Loucy (cell line): ENCODE measurements at regions not wholly inside any gene's neighbourhood (a gene's known extent, or its start where the extent isn't known, plus 50 kb on each side); places are given as distances from the start of the nearest gene placed in this dataset.

ENCODE experiments used
- H2AFZ ChIP-seq: fragments of 200-600 bp; sonication (generic); 2 replicates; pipeline ENCODE4 v1.6.0; 2016; ENCODE audit warnings: antibody characterized with exemption, mild to moderate bottlenecking, low read length, moderate library complexity
- H3F3A ChIP-seq: fragments of 200-600 bp; 2 replicates; pipeline ENCODE4 v1.6.0; 2016; ENCODE audit warnings: antibody characterized with exemption, low read depth, mild to moderate bottlenecking
- H3K27me3 ChIP-seq: fragments of 200-600 bp; sonication (generic); 2 replicates; pipeline ENCODE4 v1.6.1; 2014; ENCODE audit warnings: low read length, mild to moderate bottlenecking; ENCODE audit not compliant: insufficient read depth, poor library complexity, severe bottlenecking
- H3K36me3 ChIP-seq: fragments of 200-600 bp; sonication (generic); 2 replicates; pipeline ENCODE4 v1.6.1; 2016; ENCODE audit warnings: low read length; ENCODE audit not compliant: insufficient read depth
- H3K4me1 ChIP-seq: fragments of 200-600 bp; sonication (generic); 2 replicates; pipeline ENCODE4 v1.5.1; 2014; ENCODE audit warnings: low read length, mild to moderate bottlenecking; ENCODE audit not compliant: insufficient read depth, poor library complexity, severe bottlenecking
- H3K4me2 ChIP-seq: fragments of 200-600 bp; sonication (generic); 2 replicates; pipeline ENCODE4 v1.6.0; 2014; ENCODE audit warnings: antibody characterized with exemption, low read length, low read depth, mild to moderate bottlenecking; ENCODE audit not compliant: poor library complexity, severe bottlenecking
- H3K4me3 ChIP-seq: fragments of 200-600 bp; sonication (generic); 2 replicates; pipeline ENCODE4 v1.5.1; 2014; ENCODE audit warnings: low read length, mild to moderate bottlenecking, mixed read lengths; ENCODE audit not compliant: poor library complexity, severe bottlenecking
- H3K79me2 ChIP-seq: fragments of 200-600 bp; sonication (generic); 2 replicates; pipeline ENCODE4 v1.6.1; 2014; ENCODE audit warnings: low read length; ENCODE audit not compliant: insufficient read depth
- H3K9ac ChIP-seq: fragments of 200-600 bp; sonication (generic); 2 replicates; pipeline ENCODE4 v1.6.0; 2014; ENCODE audit warnings: mild to moderate bottlenecking, low read depth, low read length, moderate library complexity; ENCODE audit not compliant: poor library complexity, severe bottlenecking
- H3K9me2 ChIP-seq: fragments of 200-600 bp; sonication (generic); replicated peaks from 2 replicates; pipeline ENCODE4 v1.6.1; 2016; ENCODE audit warnings: low read depth, low read length, mixed read lengths
- H3K9me3 ChIP-seq: fragments of 200-600 bp; sonication (generic); 2 replicates; pipeline ENCODE4 v1.6.1; 2014; ENCODE audit warnings: mild to moderate bottlenecking, antibody characterized with exemption, low read length, low read depth; ENCODE audit not compliant: insufficient read depth
- H4K20me1 ChIP-seq: fragments of 200-600 bp; sonication (generic); 2 replicates; pipeline ENCODE4 v1.6.0; 2014; ENCODE audit warnings: antibody characterized with exemption, low read length, mild to moderate bottlenecking; ENCODE audit not compliant: insufficient read depth, poor library complexity, severe bottlenecking
- EZH2phosphoT487 ChIP-seq: fragments of 200-600 bp; IDR thresholded peaks from 2 replicates; pipeline ENCODE4 v1.6.1; 2018; ENCODE audit warnings: antibody characterized with exemption, mild to moderate bottlenecking, moderate library complexity, borderline replicate concordance
- TF ChIP-seq, protein P1 (sequence below): fragments of 200-600 bp; sonication (generic); conservative IDR thresholded peaks from 2 replicates; pipeline ENCODE4 v1.5.1; 2014; ENCODE audit warnings: mild to moderate bottlenecking, antibody characterized with exemption, low read length

DNA sequence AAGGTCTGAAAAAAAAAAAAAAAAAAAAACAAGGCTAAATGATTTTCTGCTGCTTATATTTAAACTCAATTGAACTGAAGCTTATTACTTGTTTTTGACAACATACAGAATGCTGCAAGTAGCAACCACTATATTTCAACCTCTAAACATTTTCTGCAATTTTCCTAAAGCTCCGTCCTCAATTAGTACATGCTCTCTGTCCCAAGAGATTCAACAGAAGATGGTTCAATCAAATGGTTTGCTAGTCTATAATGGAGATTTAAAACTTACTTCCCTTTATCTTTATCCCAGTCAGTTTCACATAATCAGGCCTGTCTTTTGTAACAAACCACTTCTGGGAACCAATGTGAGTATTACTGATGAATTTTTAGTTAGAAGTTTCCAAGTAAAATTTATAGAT lies 485.1 kb upstream of the CDH7 start:
- no peaks in the 10 kb centered on the region for H3K27me3 ChIP-seq
- H3F3A ChIP-seq: no peaks in the 10 kb centered on the region
- no peaks in the 10 kb centered on the region for H3K9me3 ChIP-seq
- no peaks in the 10 kb centered on the region for H3K4me1 ChIP-seq
- no peaks in the 10 kb centered on the region for H4K20me1 ChIP-seq
- H3K9me2 ChIP-seq: no peaks in the 10 kb centered on the region
- H2AFZ ChIP-seq: no peak overlapping the region
- no peak overlapping the region for H3K4me3 ChIP-seq
- no peak overlapping the region for H3K4me2 ChIP-seq
- no peaks in the 10 kb centered on the region for H3K79me2 ChIP-seq
- no peaks in the 10 kb centered on the region for H3K36me3 ChIP-seq
- TF ChIP-seq, protein P1, sequence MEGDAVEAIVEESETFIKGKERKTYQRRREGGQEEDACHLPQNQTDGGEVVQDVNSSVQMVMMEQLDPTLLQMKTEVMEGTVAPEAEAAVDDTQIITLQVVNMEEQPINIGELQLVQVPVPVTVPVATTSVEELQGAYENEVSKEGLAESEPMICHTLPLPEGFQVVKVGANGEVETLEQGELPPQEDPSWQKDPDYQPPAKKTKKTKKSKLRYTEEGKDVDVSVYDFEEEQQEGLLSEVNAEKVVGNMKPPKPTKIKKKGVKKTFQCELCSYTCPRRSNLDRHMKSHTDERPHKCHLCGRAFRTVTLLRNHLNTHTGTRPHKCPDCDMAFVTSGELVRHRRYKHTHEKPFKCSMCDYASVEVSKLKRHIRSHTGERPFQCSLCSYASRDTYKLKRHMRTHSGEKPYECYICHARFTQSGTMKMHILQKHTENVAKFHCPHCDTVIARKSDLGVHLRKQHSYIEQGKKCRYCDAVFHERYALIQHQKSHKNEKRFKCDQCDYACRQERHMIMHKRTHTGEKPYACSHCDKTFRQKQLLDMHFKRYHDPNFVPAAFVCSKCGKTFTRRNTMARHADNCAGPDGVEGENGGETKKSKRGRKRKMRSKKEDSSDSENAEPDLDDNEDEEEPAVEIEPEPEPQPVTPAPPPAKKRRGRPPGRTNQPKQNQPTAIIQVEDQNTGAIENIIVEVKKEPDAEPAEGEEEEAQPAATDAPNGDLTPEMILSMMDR: no peak
- TF ChIP-seq EZH2phosphoT487: no peak
- H3K9ac ChIP-seq: no peak overlapping the region

DNA sequence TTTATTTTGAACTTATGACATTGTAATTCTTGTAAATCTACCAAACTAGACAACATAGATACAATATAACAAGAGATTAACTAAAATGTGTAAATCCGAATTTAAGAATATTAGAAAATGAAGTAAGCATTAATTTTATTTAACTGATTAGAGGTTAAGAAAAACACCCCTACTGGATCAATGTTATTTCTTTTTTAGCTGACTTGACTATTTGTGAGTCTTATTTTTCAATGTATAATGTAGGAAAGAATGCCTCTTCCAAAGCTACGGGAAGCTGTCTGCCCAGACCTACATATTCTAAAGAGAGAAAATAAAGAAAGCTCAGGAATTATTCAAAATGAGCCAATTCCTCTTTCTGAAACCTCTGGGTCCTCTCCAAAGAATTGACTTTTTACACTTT lies 490.8 kb upstream of the CDH7 start:
- H3K4me2 ChIP-seq: no peak overlapping the region
- no peaks in the 10 kb centered on the region for H3F3A ChIP-seq
- no peaks in the 10 kb centered on the region for H3K9me2 ChIP-seq
- no peaks in the 10 kb centered on the region for H3K9me3 ChIP-seq
- no peaks in the 10 kb centered on the region for H4K20me1 ChIP-seq
- H3K36me3 ChIP-seq: no peaks in the 10 kb centered on the region
- no peak overlapping the region for H3K9ac ChIP-seq
- TF ChIP-seq, protein P1: no peak
- TF ChIP-seq EZH2phosphoT487: no peak
- H3K79me2 ChIP-seq: no peaks in the 10 kb centered on the region
- H3K27me3 ChIP-seq: no peaks in the 10 kb centered on the region
- H3K4me3 ChIP-seq: no peak overlapping the region
- H3K4me1 ChIP-seq: no peaks in the 10 kb centered on the region
- no peak overlapping the region for H2AFZ ChIP-seq

DNA sequence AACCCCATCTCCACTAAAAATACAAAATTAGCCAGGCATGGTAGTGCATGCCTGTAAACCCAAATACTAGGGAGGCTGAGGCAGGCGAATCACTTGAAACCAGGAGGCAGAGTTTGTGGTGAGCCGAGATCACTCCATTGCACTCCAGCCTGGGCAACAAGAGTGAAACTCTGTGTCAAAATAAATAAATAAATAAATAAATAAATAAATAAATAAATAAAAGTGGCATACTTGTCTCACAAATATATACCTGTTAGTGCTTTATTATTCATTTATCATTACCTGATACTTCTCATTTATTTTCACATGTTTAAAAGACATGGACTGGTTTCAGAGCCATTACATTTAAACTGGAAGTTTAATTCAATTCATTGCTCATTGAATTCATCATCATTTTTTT lies 491.4 kb upstream of the CDH7 start:
- no peaks in the 10 kb centered on the region for H3K9me3 ChIP-seq
- H3K27me3 ChIP-seq: no peaks in the 10 kb centered on the region
- no peak overlapping the region for H3K4me2 ChIP-seq
- TF ChIP-seq EZH2phosphoT487: no peak
- no peak overlapping the region for H3K4me3 ChIP-seq
- H2AFZ ChIP-seq: no peak overlapping the region
- no peaks in the 10 kb centered on the region for H4K20me1 ChIP-seq
- no peaks in the 10 kb centered on the region for H3K4me1 ChIP-seq
- H3K9ac ChIP-seq: no peak overlapping the region
- no peaks in the 10 kb centered on the region for H3K36me3 ChIP-seq
- no peaks in the 10 kb centered on the region for H3K9me2 ChIP-seq
- no peaks in the 10 kb centered on the region for H3F3A ChIP-seq
- H3K79me2 ChIP-seq: no peaks in the 10 kb centered on the region

DNA sequence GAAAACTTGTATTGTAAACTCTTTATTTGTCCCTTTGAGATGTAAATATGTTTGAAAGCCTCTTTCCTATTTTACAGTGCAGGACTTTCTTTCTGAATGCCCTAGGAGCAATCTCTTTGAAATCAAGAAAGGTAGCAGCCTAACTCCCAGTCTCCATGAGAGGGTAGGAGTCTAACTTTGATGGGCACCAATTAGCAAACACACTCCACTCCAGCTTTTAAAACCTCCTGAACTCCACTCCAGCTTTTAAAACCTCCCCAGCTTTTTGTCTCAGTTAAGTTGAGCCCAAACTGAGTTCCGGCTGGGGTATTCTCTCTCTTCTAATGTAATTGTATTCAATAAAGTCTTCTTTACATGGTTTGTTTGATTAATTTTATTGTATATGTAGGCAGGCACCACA lies 493.7 kb upstream of the CDH7 start:
- Histone ChIP-seq H3K36me3 (no peaks in the 10 kb centered on the region), H4K20me1 (no peaks in the 10 kb centered on the region), H3K4me2 (no peak overlapping the region), H3K9me2 (no peaks in the 10 kb centered on the region), H3K9me3 (no peaks in the 10 kb centered on the region), H3K27me3 (no peaks in the 10 kb centered on the region), H3K4me3 (no peak overlapping the region), H3K9ac (no peak overlapping the region), H3K4me1 (no peaks in the 10 kb centered on the region), H3F3A (no peaks in the 10 kb centered on the region), H2AFZ (no peak overlapping the region), H3K79me2 (no peaks in the 10 kb centered on the region)
- TF ChIP-seq, protein P1: no peak
- no peak for TF ChIP-seq EZH2phosphoT487
